ENCODE measurements at regions not wholly inside any gene's neighbourhood (a gene's known extent, or its start where the extent isn't known, plus 50 kb on each side); places are given as distances from the start of the nearest gene placed in this dataset.

DNA sequence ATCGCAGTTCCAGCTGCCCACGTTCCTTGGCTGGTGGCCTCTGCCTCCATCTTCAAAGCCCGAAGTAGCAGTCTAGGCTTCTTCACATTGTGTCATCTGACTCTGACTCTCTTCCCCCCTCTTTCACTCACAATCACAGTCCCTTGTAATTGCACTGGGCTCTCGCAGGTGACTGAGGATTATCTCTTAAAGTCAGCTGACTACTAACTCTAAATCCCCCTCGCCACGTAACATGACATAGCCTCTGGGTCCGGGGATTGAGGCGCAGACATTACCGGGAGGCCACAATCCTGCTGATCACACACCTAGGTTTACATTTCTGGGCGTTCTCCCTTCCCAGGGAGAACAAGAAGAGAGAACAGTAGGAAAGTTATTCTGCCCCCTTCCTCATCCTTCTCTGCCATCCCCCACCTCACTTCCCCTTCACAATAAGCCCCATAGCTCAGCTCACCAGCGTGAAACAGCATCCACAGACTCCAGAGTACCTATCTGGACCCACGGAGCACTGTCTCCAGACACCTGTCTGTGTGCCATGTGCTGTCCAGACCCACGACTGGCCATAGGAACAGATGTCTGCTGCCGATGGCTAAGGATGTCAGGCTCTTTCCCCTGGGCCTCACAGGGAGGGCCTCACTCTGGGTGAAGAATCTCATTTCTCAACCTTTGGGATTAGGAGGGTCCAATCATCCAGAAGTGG is 64.3 kb upstream of the FZD7 start:
- DNase-seq = no peak

DNA sequence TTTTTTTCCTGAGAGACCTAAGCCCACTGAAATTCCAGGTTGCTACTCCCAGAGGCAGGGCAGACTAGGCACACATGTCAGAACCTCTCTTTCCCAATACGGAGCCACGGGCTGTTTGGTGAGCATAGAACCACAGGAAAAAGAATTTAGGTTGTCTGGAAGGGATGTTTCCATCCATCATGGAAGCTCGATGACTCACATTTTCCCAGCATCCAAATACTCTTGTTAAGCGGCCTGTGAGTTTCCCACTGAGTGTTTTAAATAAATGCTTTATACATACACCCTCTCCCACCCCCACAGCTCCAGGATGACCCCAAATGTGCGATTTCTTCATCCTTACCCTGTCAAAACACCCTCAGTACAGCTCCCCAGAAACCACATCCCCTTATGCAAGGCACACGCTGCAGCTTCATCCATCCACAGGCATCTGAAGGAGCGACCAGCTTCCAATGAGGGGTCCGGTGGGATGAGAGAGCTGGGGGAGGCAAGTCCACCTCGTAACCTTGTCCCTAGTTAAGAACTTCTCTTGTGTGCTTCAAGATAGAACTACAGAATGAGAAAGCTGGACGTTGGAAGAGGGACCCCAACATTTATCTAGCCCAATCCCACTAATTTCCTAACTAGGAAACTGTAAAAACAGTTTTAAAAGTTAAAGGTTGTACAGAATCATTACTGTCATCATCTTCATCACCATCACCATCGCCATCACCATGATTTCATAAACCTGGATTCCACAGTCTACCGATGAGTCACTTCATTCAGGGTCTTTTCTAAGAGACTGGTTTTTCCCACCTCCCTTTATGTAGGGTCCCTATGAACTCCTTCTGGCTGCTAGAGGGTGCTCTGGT is 63.5 kb upstream of the FZD7 start:
- no peak for DNase-seq

DNA sequence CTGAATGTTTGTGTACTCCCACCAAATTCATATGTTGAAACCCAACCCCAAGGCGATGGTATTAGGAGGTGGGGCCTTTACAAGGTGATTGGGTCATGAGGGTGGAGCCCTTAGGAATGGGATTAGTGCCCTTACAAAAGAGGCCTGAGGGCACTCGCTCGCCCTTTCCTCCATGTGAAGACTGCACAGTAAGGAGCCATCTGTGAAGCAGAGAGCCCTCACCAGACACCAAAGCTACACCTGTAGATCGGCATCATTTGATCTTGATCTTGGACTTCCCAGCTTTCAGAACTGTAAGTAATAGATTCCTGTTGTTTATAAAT is 62.9 kb upstream of the FZD7 start:
- DNase-seq = no peak

- DNase-seq = no peak
Measured at GRCh38 chr2:201971531-201972228, 62.0 kb upstream of the FZD7 start.

GRCh38 chr2:201972621-201973255 is 60.9 kb upstream of the FZD7 start:
- no peak for DNase-seq

DNA sequence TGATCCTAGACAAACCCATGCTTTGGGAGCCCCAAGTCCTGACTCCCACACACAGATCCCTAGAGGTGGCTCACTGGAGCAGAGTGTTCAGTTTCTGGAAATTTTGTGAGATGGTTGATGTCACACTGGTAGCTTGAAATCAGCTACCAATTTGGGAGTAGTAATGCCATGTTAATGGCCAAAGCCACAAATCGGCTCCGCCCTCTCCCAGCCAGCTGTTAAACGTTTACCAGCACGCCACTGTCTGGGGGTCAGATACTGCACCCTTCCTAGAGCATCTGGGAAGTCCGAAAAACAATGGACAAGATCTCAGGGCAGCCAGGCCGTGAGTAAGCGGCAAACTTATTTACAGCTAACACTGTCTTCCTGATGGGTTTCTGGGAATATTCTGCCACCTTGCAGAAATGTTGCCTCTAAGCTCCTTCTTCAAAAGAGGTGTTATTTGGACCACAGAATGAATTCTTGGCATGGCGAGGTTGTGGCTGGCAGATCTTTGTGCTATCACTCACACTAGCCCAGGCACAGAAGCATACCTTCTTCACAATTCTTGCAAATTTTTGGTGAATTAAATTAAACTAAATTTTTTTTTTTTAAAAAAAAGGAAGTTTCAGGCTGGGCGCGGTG is 60.2 kb upstream of the FZD7 start:
- no peak for DNase-seq

DNA sequence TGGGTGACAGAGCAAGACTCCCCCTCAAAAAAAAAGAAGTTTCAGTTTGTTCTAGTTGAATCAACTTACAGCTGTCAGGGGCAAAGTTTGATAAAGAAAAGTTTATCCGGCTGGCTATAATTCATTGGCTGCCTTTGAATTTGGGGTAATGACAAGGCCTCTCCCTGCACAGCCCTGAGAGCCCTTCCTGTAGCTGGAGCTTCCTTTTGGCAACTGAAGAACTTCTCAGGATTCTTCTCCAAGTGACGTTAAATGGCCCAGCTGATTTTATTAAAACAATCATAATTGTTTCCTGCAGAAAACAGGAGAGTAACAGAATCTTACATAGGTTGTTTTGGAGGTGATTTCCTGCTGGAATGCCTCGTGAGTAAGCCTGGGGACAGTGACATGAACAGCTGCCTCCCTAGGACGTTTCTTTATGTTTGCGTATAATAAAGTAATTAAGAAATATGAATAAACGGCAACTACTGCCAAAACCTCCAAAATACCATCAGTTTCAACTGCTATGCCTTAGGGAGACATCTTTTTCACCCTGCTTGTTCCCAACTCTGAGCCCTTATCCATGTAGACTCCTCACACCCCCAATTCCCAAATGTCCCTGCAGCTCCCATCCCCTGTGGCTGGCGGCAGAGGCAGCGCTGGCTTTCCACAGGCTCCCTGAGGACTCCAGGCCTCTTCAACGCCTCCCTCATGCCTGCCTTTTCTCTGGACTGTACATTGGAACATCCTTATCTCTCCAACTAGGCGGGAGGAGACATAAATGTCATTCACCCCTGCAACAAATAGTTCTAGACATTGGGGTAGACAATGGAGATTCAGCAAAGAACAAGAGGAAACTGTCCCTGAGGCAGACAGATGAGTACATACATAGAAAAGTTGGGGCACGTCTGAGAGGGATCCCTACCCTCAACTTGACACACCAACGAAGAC is 59.2 kb upstream of the FZD7 start:
- DNase-seq = no peak

- no peak for DNase-seq
Measured at GRCh38 chr2:201975434-201975833, 58.2 kb upstream of the FZD7 start.

- DNase-seq = no peak
Measured at GRCh38 chr2:201975964-201976612, 57.6 kb upstream of the FZD7 start.

DNA sequence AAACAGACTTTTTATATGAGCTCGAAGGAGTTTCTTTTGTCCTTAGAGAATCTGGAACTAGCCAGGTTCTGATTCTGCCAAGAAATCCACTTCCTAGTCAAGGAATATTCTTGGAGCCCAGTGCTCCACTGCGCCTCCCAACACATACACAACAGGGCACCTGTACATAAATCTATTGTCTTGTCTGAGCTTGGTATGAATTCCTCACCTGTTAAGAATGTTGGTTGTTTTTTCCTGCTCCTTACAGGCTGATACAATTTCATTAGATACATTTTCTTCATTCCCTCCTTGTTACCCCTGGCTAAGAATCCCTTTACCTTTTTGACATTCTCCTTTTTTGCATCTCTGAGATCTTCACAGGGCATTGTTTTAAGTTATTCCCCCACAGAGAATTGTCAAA is 56.0 kb upstream of the FZD7 start:
- DNase-seq = no peak

GRCh38 chr2:201978333-201978732 is 55.3 kb upstream of the FZD7 start:
- DNase-seq = no peak

- peak; percentile 97 for DNase-seq
Measured at GRCh38 chr2:201978986-201979385, 54.7 kb upstream of the FZD7 start.

DNA sequence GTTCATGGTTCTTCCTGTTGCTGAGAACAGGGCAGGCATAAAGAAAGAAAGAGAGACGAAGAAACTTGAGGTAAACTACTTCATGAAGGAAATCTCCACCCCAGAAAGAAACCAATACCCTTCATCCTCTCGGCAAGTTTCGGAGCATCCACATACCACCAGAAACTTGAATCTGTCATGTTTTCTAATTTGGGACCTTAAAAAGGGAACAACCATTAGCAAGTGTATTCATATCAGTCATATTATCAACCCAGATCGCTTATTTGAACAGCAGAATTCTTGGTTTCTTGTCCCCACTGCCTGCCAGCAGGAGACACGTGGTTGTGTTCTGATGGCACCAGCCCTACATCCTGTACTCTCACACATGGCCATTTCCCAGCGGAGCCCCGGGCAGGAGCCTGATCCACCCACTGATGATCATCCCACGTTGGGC is 53.2 kb upstream of the FZD7 start:
- DNase-seq = no peak

DNA sequence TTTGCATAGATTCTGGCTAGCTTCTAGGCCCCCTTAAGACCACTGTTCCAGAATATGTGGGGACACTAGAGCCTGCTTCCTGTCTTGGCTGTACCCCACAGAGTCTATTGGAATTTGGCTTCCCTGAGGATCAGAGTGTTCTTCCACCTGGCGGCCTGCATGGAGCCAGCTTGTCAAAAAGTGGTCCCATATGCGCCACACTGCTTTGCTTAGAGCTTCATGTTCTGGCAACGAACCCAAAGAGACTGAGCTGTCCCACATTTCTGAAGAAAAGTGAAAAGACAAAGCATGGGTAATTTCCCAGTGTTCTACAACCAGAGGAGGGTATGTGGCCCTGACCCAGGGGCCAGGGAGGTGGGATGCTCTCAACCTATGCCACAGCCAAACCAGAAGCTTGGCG is 52.7 kb upstream of the FZD7 start:
- no peak for DNase-seq

GRCh38 chr2:201983174-201983573 is 50.5 kb upstream of the FZD7 start:
- DNase-seq = no peak

DNA sequence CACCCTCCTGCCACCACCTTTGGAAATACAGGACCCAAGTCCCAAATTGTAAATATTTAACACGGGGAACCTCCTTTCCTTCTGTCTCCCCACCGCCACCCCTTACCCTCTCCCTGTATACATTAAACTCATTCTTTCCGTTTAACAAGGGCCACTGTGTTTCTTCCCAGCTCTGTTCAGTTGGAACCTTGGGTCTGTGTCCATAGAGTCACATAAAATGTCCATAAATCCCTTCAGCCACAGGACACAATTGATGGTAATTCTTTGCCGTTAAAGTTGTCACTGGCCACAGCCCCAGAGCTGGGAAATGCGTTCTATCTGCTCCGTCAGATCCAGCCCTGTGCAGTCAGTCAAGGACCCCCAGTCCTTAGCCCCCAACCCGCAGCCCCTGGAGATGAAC is 49.9 kb upstream of the FZD7 start:
- no peak for DNase-seq
